GM19239 (cell line): ENCODE measurements at regions not wholly inside any gene's neighbourhood (a gene's known extent, or its start where the extent isn't known, plus 50 kb on each side); places are given as distances from the start of the nearest gene placed in this dataset.
"Not testable (repeated sequence)": the region's sequence is repeated elsewhere in the genome, so short reads cannot be mapped to it uniquely, and the experiment has no call there.

ENCODE experiments used
- DNase-seq: peaks from one replicate; pipeline ENCODE4 v3.0.0; 2011; ENCODE audit warnings: low spot score; ENCODE audit not compliant: insufficient read length
- FAIRE-seq: peaks from 2 replicates; lab custom pipeline; 2011; peaks lifted over from hg19 to GRCh38; lab: Jason Lieb, UNC

- FAIRE-seq (no peak), DNase-seq (no peak)
Observed at GRCh38 chr5:86671536-86671935, 53.8 kb downstream of the COX7C start.

- FAIRE-seq (no peak), DNase-seq (no peak)
Observed at GRCh38 chr5:86674069-86674468, 56.3 kb downstream of the COX7C start.

GRCh38 chr5:86675311-86675710 lies 57.6 kb downstream of the COX7C start:
- DNase-seq: no peak

GRCh38 chr5:86679529-86679928 lies 61.8 kb downstream of the COX7C start:
- peak; percentile 18 for FAIRE-seq
- DNase-seq: no peak

More at GRCh38 chr5:86675311-86675710, 57.6 kb downstream of the COX7C start:
- no peak for FAIRE-seq

GRCh38 chr5:86679949-86680348 lies 62.2 kb downstream of the COX7C start:
- no peak for DNase-seq
- FAIRE-seq: no peak

- DNase-seq (no peak), FAIRE-seq (no peak)
Observed at GRCh38 chr5:86684222-86684621, 66.5 kb downstream of the COX7C start.

GRCh38 chr5:86686046-86686445 lies 68.3 kb downstream of the COX7C start:
- DNase-seq (no peak), FAIRE-seq (no peak)

- FAIRE-seq: no peak
- DNase-seq: no peak
Observed at GRCh38 chr5:86688406-86688805, 70.7 kb downstream of the COX7C start.

GRCh38 chr5:86689103-86689729 lies 71.5 kb downstream of the COX7C start:
- no peak for DNase-seq
- FAIRE-seq: peak; percentile 26

- no peak for DNase-seq
- FAIRE-seq: no peak
Observed at GRCh38 chr5:86709157-86709881, 91.6 kb downstream of the COX7C start.

GRCh38 chr5:86716121-86716520 lies 98.4 kb downstream of the COX7C start:
- DNase-seq (no peak), FAIRE-seq (no peak)

- not testable (repeated sequence) for FAIRE-seq
Observed at GRCh38 chr5:86731319-86732117, 113.8 kb downstream of the COX7C start.

GRCh38 chr5:86735370-86735769 lies 117.6 kb downstream of the COX7C start:
- FAIRE-seq: no peak
- DNase-seq: no peak

More at GRCh38 chr5:86731319-86732117, 113.8 kb downstream of the COX7C start:
- not testable (repeated sequence) for DNase-seq

- FAIRE-seq (no peak), DNase-seq (no peak)
Observed at GRCh38 chr5:86737579-86737978, 119.8 kb downstream of the COX7C start.

GRCh38 chr5:86748538-86749105 lies 130.9 kb downstream of the COX7C start:
- FAIRE-seq: no peak
- no peak for DNase-seq

- FAIRE-seq: no peak
- no peak for DNase-seq
Observed at GRCh38 chr5:86749841-86750240, 132.1 kb downstream of the COX7C start.

GRCh38 chr5:86756839-86757238 lies 139.1 kb downstream of the COX7C start:
- DNase-seq (no peak), FAIRE-seq (no peak)

- no peak for FAIRE-seq
- DNase-seq: no peak
Observed at GRCh38 chr5:86757824-86758223, 140.1 kb downstream of the COX7C start.

GRCh38 chr5:86760661-86761060 lies 142.9 kb downstream of the COX7C start:
- no peak for DNase-seq
- no peak for FAIRE-seq

GRCh38 chr5:86763929-86764328 lies 146.2 kb downstream of the COX7C start:
- DNase-seq (no peak), FAIRE-seq (no peak)
